ENCODE measurements at regions not wholly inside any gene's neighbourhood (a gene's known extent, or its start where the extent isn't known, plus 50 kb on each side); places are given as distances from the start of the nearest gene placed in this dataset.
"Not testable (repeated sequence)": the region's sequence is repeated elsewhere in the genome, so short reads cannot be mapped to it uniquely, and the experiment has no call there.

GRCh38 chr5:38783011-38783561, 62.7 kb upstream of the OSMR start:
- no peaks in the 10 kb centered on the region for H3K27me3 ChIP-seq (ENCODE audit: control insufficient read depth, insufficient read depth, low read length)
- H3K36me3 ChIP-seq (ENCODE audit: control insufficient read depth, insufficient read depth, low read length): no peaks in the 10 kb centered on the region
- H3K9ac ChIP-seq (ENCODE audit: low read depth, low read length): no peak overlapping the region
- H3K9me3 ChIP-seq (ENCODE audit: control insufficient read depth, insufficient read depth, low read length): no peaks in the 10 kb centered on the region
- no peak overlapping the region for H3K4me3 ChIP-seq (ENCODE audit: low read depth, low read length)
- no peaks in the 10 kb centered on the region for H3K4me1 ChIP-seq (ENCODE audit: control insufficient read depth, insufficient read depth, low read length)

GRCh38 chr5:38789134-38789533, 56.7 kb upstream of the OSMR start:
- Histone ChIP-seq H3K27me3 (ENCODE audit: control insufficient read depth, insufficient read depth, low read length) (no peaks in the 10 kb centered on the region), H3K4me3 (ENCODE audit: low read depth, low read length) (no peak overlapping the region), H3K36me3 (ENCODE audit: control insufficient read depth, insufficient read depth, low read length) (no peaks in the 10 kb centered on the region), H3K9me3 (ENCODE audit: control insufficient read depth, insufficient read depth, low read length) (no peaks in the 10 kb centered on the region), H3K4me1 (ENCODE audit: control insufficient read depth, insufficient read depth, low read length) (no peaks in the 10 kb centered on the region), H3K9ac (ENCODE audit: low read depth, low read length) (no peak overlapping the region)

GRCh38 chr5:38789777-38790176, 56.0 kb upstream of the OSMR start:
- H3K27me3 ChIP-seq (ENCODE audit: control insufficient read depth, insufficient read depth, low read length): no peaks in the 10 kb centered on the region
- H3K4me1 ChIP-seq (ENCODE audit: control insufficient read depth, insufficient read depth, low read length): no peaks in the 10 kb centered on the region
- H3K9me3 ChIP-seq (ENCODE audit: control insufficient read depth, insufficient read depth, low read length): no peaks in the 10 kb centered on the region
- H3K36me3 ChIP-seq (ENCODE audit: control insufficient read depth, insufficient read depth, low read length): no peaks in the 10 kb centered on the region
- H3K9ac ChIP-seq (ENCODE audit: low read depth, low read length): no peak overlapping the region
- H3K4me3 ChIP-seq (ENCODE audit: low read depth, low read length): no peak overlapping the region

GRCh38 chr5:38790268-38790667, 55.5 kb upstream of the OSMR start:
- H3K27me3 ChIP-seq (ENCODE audit: control insufficient read depth, insufficient read depth, low read length): no peaks in the 10 kb centered on the region
- no peak overlapping the region for H3K9ac ChIP-seq (ENCODE audit: low read depth, low read length)
- H3K4me3 ChIP-seq (ENCODE audit: low read depth, low read length): no peak overlapping the region
- H3K36me3 ChIP-seq (ENCODE audit: control insufficient read depth, insufficient read depth, low read length): no peaks in the 10 kb centered on the region
- no peaks in the 10 kb centered on the region for H3K4me1 ChIP-seq (ENCODE audit: control insufficient read depth, insufficient read depth, low read length)
- H3K9me3 ChIP-seq (ENCODE audit: control insufficient read depth, insufficient read depth, low read length): no peaks in the 10 kb centered on the region

GRCh38 chr5:38790891-38791290, 54.9 kb upstream of the OSMR start:
- Histone ChIP-seq H3K9ac (ENCODE audit: low read depth, low read length) (no peak overlapping the region), H3K4me3 (ENCODE audit: low read depth, low read length) (no peak overlapping the region), H3K4me1 (ENCODE audit: control insufficient read depth, insufficient read depth, low read length) (no peaks in the 10 kb centered on the region), H3K9me3 (ENCODE audit: control insufficient read depth, insufficient read depth, low read length) (no peaks in the 10 kb centered on the region), H3K27me3 (ENCODE audit: control insufficient read depth, insufficient read depth, low read length) (no peaks in the 10 kb centered on the region), H3K36me3 (ENCODE audit: control insufficient read depth, insufficient read depth, low read length) (no peaks in the 10 kb centered on the region)

GRCh38 chr5:38793099-38793498, 52.7 kb upstream of the OSMR start:
- Histone ChIP-seq H3K9ac (ENCODE audit: low read depth, low read length) (no peak overlapping the region), H3K27me3 (ENCODE audit: control insufficient read depth, insufficient read depth, low read length) (no peaks in the 10 kb centered on the region), H3K4me1 (ENCODE audit: control insufficient read depth, insufficient read depth, low read length) (no peaks in the 10 kb centered on the region), H3K9me3 (ENCODE audit: control insufficient read depth, insufficient read depth, low read length) (no peaks in the 10 kb centered on the region), H3K36me3 (ENCODE audit: control insufficient read depth, insufficient read depth, low read length) (no peaks in the 10 kb centered on the region), H3K4me3 (ENCODE audit: low read depth, low read length) (no peak overlapping the region)

GRCh38 chr5:38794037-38794436, 51.8 kb upstream of the OSMR start:
- not testable (repeated sequence) for H3K9ac ChIP-seq (ENCODE audit: low read depth, low read length); H3K4me3 ChIP-seq (ENCODE audit: low read depth, low read length); H3K36me3 ChIP-seq (ENCODE audit: control insufficient read depth, insufficient read depth, low read length); H3K9me3 ChIP-seq (ENCODE audit: control insufficient read depth, insufficient read depth, low read length); H3K4me1 ChIP-seq (ENCODE audit: control insufficient read depth, insufficient read depth, low read length); H3K27me3 ChIP-seq (ENCODE audit: control insufficient read depth, insufficient read depth, low read length)

GRCh38 chr5:38794986-38795385, 50.8 kb upstream of the OSMR start:
- no peaks in the 10 kb centered on the region for H3K4me1 ChIP-seq (ENCODE audit: control insufficient read depth, insufficient read depth, low read length)
- H3K36me3 ChIP-seq (ENCODE audit: control insufficient read depth, insufficient read depth, low read length): no peaks in the 10 kb centered on the region
- H3K9me3 ChIP-seq (ENCODE audit: control insufficient read depth, insufficient read depth, low read length): no peaks in the 10 kb centered on the region
- no peaks in the 10 kb centered on the region for H3K27me3 ChIP-seq (ENCODE audit: control insufficient read depth, insufficient read depth, low read length)
- no peak overlapping the region for H3K4me3 ChIP-seq (ENCODE audit: low read depth, low read length)
- H3K9ac ChIP-seq (ENCODE audit: low read depth, low read length): no peak overlapping the region

- no peak overlapping the region for H3K4me3 ChIP-seq (ENCODE audit: low read depth, low read length)
- no peaks in the 10 kb centered on the region for H3K9me3 ChIP-seq (ENCODE audit: control insufficient read depth, insufficient read depth, low read length)
- no peaks in the 10 kb centered on the region for H3K27me3 ChIP-seq (ENCODE audit: control insufficient read depth, insufficient read depth, low read length)
- H3K36me3 ChIP-seq (ENCODE audit: control insufficient read depth, insufficient read depth, low read length): no peaks in the 10 kb centered on the region
- no peak overlapping the region for H3K9ac ChIP-seq (ENCODE audit: low read depth, low read length)
- H3K4me1 ChIP-seq (ENCODE audit: control insufficient read depth, insufficient read depth, low read length): no peaks in the 10 kb centered on the region
Measured at GRCh38 chr5:38795986-38796741, 49.6 kb upstream of the OSMR start.

Measured in iPS-15b (cell line).